GM23338 (cell line): ENCODE measurements at regions not wholly inside any gene's neighbourhood (a gene's known extent, or its start where the extent isn't known, plus 50 kb on each side); places are given as distances from the start of the nearest gene placed in this dataset.

Experiments
- ATAC-seq: fragments of 200-7000 bp; cut with Tn5 transposase; 3 replicates; pipeline ENCODE4 v1.9.1; 2020
- DNase-seq: peaks from one replicate; pipeline ENCODE4 v3.0.0-alpha.2; 2015; ENCODE audit warnings: low spot score
- H2AFZ ChIP-seq: fragments of 200-600 bp; sonication (generic); 2 replicates; pipeline ENCODE4 v1.8.0; 2016; ENCODE audit warnings: antibody characterized with exemption, mild to moderate bottlenecking, moderate library complexity
- H3F3A ChIP-seq: fragments of 200-600 bp; sonication (generic); replicated peaks from 2 replicates; pipeline ENCODE4 v1.8.0; 2017; ENCODE audit warnings: antibody characterized with exemption, mixed run types, low read depth
- H3K27ac ChIP-seq: fragments of 200-600 bp; sonication (generic); 2 replicates; pipeline ENCODE4 v1.6.1; 2016; ENCODE audit warnings: low read depth
- H3K27me3 ChIP-seq: fragments of 200-600 bp; sonication (generic); 2 replicates; pipeline ENCODE4 v1.8.0; 2016; ENCODE audit warnings: mild to moderate bottlenecking, mixed run types, moderate library complexity; ENCODE audit not compliant: insufficient read depth
- H3K36me3 ChIP-seq: fragments of 200-600 bp; sonication (generic); 2 replicates; pipeline ENCODE4 v1.8.0; 2016; ENCODE audit warnings: mild to moderate bottlenecking; ENCODE audit not compliant: insufficient read depth
- H3K4me1 ChIP-seq: fragments of 200-600 bp; sonication (generic); 2 replicates; pipeline ENCODE4 v1.8.0; 2016; ENCODE audit warnings: mild to moderate bottlenecking, moderate library complexity; ENCODE audit not compliant: insufficient read depth
- H3K4me2 ChIP-seq: fragments of 200-600 bp; sonication (generic); 2 replicates; pipeline ENCODE4 v1.7.1; 2017; ENCODE audit warnings: mixed run types
- H3K4me3 ChIP-seq: fragments of 200-600 bp; sonication (generic); 2 replicates; pipeline ENCODE4 v1.6.1; 2016; ENCODE audit warnings: mixed run types
- H3K79me2 ChIP-seq: fragments of 200-600 bp; sonication (generic); replicated peaks from 2 replicates; pipeline ENCODE4 v1.8.0; 2017; ENCODE audit warnings: mild to moderate bottlenecking; ENCODE audit not compliant: insufficient read depth
- H3K9me2 ChIP-seq: fragments of 200-600 bp; sonication (generic); 2 replicates; pipeline ENCODE4 v1.8.0; 2017; ENCODE audit not compliant: insufficient read depth
- H4K20me1 ChIP-seq: fragments of 200-600 bp; sonication (generic); replicated peaks from 2 replicates; pipeline ENCODE4 v1.8.0; 2017; ENCODE audit warnings: mild to moderate bottlenecking; ENCODE audit not compliant: insufficient read depth
- H3K27ac Mint-ChIP-seq: 2 replicates; pipeline ENCODE4 v1.8.0; 2020; ENCODE audit warnings: inconsistent platforms, mild to moderate bottlenecking, moderate library complexity, mixed read lengths
- H3K27me3 Mint-ChIP-seq: 3 replicates; pipeline ENCODE4 v1.8.0; 2022; ENCODE audit warnings: low read depth, mild to moderate bottlenecking, moderate library complexity, mixed read lengths, inconsistent platforms; ENCODE audit not compliant: insufficient read depth, poor library complexity
- H3K36me3 Mint-ChIP-seq: 3 replicates; pipeline ENCODE4 v1.8.0; 2021; ENCODE audit warnings: low read depth, mild to moderate bottlenecking, inconsistent platforms, moderate library complexity, mixed read lengths
- H3K4me1 Mint-ChIP-seq: 3 replicates; pipeline ENCODE4 v1.8.0; 2020; ENCODE audit warnings: mild to moderate bottlenecking, inconsistent platforms, mixed read lengths
- H3K4me3 Mint-ChIP-seq: 3 replicates; pipeline ENCODE4 v1.8.0; 2021; ENCODE audit warnings: moderate library complexity, mild to moderate bottlenecking, inconsistent platforms, mixed read lengths
- H3K9me3 Mint-ChIP-seq: 3 replicates; pipeline ENCODE4 v1.8.0; 2020; ENCODE audit warnings: moderate library complexity, mild to moderate bottlenecking, inconsistent platforms, mixed read lengths
- CREB1 ChIP-seq: fragments of 250-450 bp; sonication (Bioruptor Pico); IDR thresholded peaks from 2 replicates; pipeline ENCODE4 v1.5.0; 2020; ENCODE audit warnings: low read depth, mild to moderate bottlenecking, moderate library complexity
- EZH2 ChIP-seq: fragments of 200-600 bp; sonication (generic); IDR thresholded peaks from one replicate; pipeline ENCODE4 v1.8.0; 2017; ENCODE audit warnings: antibody characterized with exemption, mild to moderate bottlenecking, low read depth; ENCODE audit not compliant: unreplicated experiment
- EZH2phosphoT487 ChIP-seq: fragments of 200-600 bp; sonication (generic); IDR thresholded peaks from one replicate; pipeline ENCODE4 v1.8.1; 2018; ENCODE audit warnings: antibody characterized with exemption; ENCODE audit not compliant: unreplicated experiment
- JUNB ChIP-seq: IDR thresholded peaks from one replicate; pipeline ENCODE4 v1.6.1; 2016; ENCODE audit warnings: antibody characterized with exemption; ENCODE audit not compliant: unreplicated experiment
- NANOG ChIP-seq: IDR thresholded peaks from 2 replicates; pipeline ENCODE4 v1.6.1; 2016; ENCODE audit warnings: antibody characterized with exemption, borderline replicate concordance
- POLR2AphosphoS5 ChIP-seq: IDR thresholded peaks from 2 replicates; pipeline ENCODE4 v1.6.1; 2016; ENCODE audit warnings: antibody characterized with exemption, low read depth
- STAT1 ChIP-seq: IDR thresholded peaks from one replicate; pipeline ENCODE4 v1.6.1; 2016; ENCODE audit warnings: antibody characterized with exemption; ENCODE audit not compliant: unreplicated experiment
- ZNF114 ChIP-seq: fragments of 250-450 bp; sonication (Bioruptor Pico); IDR thresholded peaks from 2 replicates; pipeline ENCODE4 v1.5.0; 2020; ENCODE audit warnings: mild to moderate bottlenecking, moderate library complexity
- ZNF331 ChIP-seq: fragments of 250-450 bp; sonication (Bioruptor Pico); IDR thresholded peaks from 2 replicates; pipeline ENCODE4 v1.5.0; 2020; ENCODE audit warnings: low read depth, mild to moderate bottlenecking, moderate library complexity
- TF ChIP-seq, protein P1 (sequence below): fragments of 250-450 bp; sonication (Bioruptor Pico); IDR thresholded peaks from 2 replicates; pipeline ENCODE4 v1.5.0; 2020; ENCODE audit warnings: mild to moderate bottlenecking, moderate library complexity
- TF ChIP-seq, protein P2 (sequence below), 2 experiments: fragments of 200-600 bp in 1 of 2; sonication (generic) in 1 of 2; conservative IDR thresholded peaks; 2 replicates each; pipeline versions ENCODE4 v1.5.1 to v1.6.1; 2016 to 2017; ENCODE audit warnings: antibody characterized with exemption in 2 of 2, low read depth in 2 of 2, mild to moderate bottlenecking in 2 of 2, moderate library complexity in 1 of 2
- TF ChIP-seq, protein P3 (sequence below): IDR thresholded peaks from one replicate; pipeline ENCODE4 v1.6.1; 2018; ENCODE audit warnings: antibody characterized with exemption; ENCODE audit not compliant: unreplicated experiment
- TF ChIP-seq, protein P4 (sequence below): IDR thresholded peaks from 2 replicates; pipeline ENCODE4 v1.6.1; 2016; ENCODE audit warnings: antibody characterized with exemption

DNA sequence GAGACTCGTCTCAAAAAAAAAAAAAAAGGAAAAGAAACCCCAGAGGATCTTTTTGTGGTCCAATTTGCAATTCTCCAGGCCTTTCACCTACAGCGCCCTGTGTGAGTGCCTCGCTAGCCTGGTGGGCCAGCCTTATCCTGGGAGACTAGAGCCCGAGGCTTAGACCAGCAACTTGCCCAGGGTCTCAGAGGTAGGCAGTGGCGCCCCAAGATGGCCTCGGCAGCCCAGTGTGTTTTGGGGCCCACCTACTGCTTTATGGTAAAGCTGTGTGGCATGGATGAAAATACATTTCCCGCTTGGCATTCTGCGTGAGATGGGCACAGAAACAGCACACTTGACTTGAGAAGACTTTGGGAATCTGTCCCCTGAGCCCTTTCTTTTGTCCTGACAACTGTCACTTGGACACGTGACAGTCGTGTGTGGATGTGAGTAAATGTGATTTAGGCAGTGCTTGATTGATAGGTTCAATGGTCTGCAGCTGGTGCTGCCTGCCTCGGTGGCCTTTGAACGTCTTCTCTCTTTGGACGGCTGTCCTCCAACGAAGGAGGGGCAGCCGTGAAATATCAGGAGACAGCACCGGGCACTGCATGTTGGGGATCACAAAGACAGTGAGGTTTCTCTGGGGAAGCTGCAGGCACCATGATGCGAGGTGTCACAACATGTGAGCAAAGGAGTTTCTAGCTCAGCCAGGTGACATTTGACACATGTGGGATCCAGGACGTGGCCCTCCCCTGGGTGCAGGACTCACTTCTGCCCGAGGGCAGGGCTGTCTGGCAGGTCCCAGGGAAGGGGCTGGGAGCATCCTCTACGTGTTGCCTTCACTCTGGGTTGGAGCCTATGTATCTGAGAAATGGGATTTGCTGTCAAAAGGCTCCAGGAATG, 209.5 kb upstream of the TWIST2 start:
- Mint-ChIP-seq H3K36me3 (no peaks in the 10 kb centered on the region), H3K4me3 (no peak overlapping the region), H3K27me3 (no peaks in the 10 kb centered on the region), H3K27ac (no peak overlapping the region), H3K4me1 (no peaks in the 10 kb centered on the region), H3K9me3 (no peaks in the 10 kb centered on the region)
- DNase-seq (no peak), ATAC-seq (no peak)
- no peak overlapping the region for H3K4me2 ChIP-seq
- H3K9me2 ChIP-seq = no peaks in the 10 kb centered on the region
- H3F3A ChIP-seq = no peaks in the 10 kb centered on the region
- TF ChIP-seq CREB1 (CRISPR knock-in tag) (no peak), EZH2phosphoT487 (no peak), EZH2 (no peak), ZNF331 (CRISPR knock-in tag) (no peak), ZNF114 (CRISPR knock-in tag) (no peak), STAT1 (no peak), POLR2AphosphoS5 (no peak), NANOG (no peak), JUNB (no peak)
- TF ChIP-seq, protein P1, sequence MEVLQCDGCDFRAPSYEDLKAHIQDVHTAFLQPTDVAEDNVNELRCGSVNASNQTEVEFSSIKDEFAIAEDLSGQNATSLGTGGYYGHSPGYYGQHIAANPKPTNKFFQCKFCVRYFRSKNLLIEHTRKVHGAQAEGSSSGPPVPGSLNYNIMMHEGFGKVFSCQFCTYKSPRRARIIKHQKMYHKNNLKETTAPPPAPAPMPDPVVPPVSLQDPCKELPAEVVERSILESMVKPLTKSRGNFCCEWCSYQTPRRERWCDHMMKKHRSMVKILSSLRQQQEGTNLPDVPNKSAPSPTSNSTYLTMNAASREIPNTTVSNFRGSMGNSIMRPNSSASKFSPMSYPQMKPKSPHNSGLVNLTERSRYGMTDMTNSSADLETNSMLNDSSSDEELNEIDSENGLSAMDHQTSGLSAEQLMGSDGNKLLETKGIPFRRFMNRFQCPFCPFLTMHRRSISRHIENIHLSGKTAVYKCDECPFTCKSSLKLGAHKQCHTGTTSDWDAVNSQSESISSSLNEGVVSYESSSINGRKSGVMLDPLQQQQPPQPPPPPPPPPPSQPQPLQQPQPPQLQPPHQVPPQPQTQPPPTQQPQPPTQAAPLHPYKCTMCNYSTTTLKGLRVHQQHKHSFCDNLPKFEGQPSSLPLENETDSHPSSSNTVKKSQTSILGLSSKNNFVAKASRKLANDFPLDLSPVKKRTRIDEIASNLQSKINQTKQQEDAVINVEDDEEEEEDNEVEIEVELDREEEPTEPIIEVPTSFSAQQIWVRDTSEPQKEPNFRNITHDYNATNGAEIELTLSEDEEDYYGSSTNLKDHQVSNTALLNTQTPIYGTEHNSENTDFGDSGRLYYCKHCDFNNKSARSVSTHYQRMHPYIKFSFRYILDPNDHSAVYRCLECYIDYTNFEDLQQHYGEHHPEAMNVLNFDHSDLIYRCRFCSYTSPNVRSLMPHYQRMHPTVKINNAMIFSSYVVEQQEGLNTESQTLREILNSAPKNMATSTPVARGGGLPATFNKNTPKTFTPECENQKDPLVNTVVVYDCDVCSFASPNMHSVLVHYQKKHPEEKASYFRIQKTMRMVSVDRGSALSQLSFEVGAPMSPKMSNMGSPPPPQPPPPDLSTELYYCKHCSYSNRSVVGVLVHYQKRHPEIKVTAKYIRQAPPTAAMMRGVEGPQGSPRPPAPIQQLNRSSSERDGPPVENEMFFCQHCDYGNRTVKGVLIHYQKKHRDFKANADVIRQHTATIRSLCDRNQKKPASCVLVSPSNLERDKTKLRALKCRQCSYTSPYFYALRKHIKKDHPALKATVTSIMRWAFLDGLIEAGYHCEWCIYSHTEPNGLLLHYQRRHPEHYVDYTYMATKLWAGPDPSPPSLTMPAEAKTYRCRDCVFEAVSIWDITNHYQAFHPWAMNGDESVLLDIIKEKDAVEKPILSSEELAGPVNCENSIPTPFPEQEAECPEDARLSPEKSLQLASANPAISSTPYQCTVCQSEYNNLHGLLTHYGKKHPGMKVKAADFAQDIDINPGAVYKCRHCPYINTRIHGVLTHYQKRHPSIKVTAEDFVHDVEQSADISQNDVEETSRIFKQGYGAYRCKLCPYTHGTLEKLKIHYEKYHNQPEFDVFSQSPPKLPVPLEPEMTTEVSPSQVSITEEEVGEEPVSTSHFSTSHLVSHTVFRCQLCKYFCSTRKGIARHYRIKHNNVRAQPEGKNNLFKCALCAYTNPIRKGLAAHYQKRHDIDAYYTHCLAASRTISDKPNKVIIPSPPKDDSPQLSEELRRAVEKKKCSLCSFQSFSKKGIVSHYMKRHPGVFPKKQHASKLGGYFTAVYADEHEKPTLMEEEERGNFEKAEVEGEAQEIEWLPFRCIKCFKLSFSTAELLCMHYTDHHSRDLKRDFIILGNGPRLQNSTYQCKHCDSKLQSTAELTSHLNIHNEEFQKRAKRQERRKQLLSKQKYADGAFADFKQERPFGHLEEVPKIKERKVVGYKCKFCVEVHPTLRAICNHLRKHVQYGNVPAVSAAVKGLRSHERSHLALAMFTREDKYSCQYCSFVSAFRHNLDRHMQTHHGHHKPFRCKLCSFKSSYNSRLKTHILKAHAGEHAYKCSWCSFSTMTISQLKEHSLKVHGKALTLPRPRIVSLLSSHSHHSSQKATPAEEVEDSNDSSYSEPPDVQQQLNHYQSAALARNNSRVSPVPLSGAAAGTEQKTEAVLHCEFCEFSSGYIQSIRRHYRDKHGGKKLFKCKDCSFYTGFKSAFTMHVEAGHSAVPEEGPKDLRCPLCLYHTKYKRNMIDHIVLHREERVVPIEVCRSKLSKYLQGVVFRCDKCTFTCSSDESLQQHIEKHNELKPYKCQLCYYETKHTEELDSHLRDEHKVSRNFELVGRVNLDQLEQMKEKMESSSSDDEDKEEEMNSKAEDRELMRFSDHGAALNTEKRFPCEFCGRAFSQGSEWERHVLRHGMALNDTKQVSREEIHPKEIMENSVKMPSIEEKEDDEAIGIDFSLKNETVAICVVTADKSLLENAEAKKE (CRISPR knock-in tag) = no peak
- TF ChIP-seq, protein P2, sequence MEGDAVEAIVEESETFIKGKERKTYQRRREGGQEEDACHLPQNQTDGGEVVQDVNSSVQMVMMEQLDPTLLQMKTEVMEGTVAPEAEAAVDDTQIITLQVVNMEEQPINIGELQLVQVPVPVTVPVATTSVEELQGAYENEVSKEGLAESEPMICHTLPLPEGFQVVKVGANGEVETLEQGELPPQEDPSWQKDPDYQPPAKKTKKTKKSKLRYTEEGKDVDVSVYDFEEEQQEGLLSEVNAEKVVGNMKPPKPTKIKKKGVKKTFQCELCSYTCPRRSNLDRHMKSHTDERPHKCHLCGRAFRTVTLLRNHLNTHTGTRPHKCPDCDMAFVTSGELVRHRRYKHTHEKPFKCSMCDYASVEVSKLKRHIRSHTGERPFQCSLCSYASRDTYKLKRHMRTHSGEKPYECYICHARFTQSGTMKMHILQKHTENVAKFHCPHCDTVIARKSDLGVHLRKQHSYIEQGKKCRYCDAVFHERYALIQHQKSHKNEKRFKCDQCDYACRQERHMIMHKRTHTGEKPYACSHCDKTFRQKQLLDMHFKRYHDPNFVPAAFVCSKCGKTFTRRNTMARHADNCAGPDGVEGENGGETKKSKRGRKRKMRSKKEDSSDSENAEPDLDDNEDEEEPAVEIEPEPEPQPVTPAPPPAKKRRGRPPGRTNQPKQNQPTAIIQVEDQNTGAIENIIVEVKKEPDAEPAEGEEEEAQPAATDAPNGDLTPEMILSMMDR (conservative IDR thresholded peaks at IDR 0.05; ENCODE audit: low read depth in 2 of 2) = no peak
- TF ChIP-seq, protein P3, sequence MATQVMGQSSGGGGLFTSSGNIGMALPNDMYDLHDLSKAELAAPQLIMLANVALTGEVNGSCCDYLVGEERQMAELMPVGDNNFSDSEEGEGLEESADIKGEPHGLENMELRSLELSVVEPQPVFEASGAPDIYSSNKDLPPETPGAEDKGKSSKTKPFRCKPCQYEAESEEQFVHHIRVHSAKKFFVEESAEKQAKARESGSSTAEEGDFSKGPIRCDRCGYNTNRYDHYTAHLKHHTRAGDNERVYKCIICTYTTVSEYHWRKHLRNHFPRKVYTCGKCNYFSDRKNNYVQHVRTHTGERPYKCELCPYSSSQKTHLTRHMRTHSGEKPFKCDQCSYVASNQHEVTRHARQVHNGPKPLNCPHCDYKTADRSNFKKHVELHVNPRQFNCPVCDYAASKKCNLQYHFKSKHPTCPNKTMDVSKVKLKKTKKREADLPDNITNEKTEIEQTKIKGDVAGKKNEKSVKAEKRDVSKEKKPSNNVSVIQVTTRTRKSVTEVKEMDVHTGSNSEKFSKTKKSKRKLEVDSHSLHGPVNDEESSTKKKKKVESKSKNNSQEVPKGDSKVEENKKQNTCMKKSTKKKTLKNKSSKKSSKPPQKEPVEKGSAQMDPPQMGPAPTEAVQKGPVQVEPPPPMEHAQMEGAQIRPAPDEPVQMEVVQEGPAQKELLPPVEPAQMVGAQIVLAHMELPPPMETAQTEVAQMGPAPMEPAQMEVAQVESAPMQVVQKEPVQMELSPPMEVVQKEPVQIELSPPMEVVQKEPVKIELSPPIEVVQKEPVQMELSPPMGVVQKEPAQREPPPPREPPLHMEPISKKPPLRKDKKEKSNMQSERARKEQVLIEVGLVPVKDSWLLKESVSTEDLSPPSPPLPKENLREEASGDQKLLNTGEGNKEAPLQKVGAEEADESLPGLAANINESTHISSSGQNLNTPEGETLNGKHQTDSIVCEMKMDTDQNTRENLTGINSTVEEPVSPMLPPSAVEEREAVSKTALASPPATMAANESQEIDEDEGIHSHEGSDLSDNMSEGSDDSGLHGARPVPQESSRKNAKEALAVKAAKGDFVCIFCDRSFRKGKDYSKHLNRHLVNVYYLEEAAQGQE = no peak
- TF ChIP-seq, protein P4, sequence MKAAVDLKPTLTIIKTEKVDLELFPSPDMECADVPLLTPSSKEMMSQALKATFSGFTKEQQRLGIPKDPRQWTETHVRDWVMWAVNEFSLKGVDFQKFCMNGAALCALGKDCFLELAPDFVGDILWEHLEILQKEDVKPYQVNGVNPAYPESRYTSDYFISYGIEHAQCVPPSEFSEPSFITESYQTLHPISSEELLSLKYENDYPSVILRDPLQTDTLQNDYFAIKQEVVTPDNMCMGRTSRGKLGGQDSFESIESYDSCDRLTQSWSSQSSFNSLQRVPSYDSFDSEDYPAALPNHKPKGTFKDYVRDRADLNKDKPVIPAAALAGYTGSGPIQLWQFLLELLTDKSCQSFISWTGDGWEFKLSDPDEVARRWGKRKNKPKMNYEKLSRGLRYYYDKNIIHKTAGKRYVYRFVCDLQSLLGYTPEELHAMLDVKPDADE = no peak
- H3K79me2 ChIP-seq = no peaks in the 10 kb centered on the region
- H4K20me1 ChIP-seq = no peaks in the 10 kb centered on the region
- no peak overlapping the region for H3K4me3 ChIP-seq
- H3K4me1 ChIP-seq = no peaks in the 10 kb centered on the region
- H2AFZ ChIP-seq = no peak overlapping the region
- no peaks in the 10 kb centered on the region for H3K27me3 ChIP-seq
- H3K36me3 ChIP-seq = no peaks in the 10 kb centered on the region
- H3K27ac ChIP-seq = no peak overlapping the region
